Peyer's patch (tissue), 4 donors: ENCODE measurements at regions not wholly inside any gene's neighbourhood (a gene's known extent, or its start where the extent isn't known, plus 50 kb on each side); places are given as distances from the start of the nearest gene placed in this dataset.

Experiments
- CTCF ChIP-seq, 6 experiments: fragments of 450-650 bp in 4 of 6; fragments of 200-600 bp in 2 of 6; sonication (generic) in 1 of 6; IDR thresholded peaks; one replicate each; pipeline ENCODE4 v1.5.1; 2017 to 2019; ENCODE audit warnings: antibody characterized with exemption in 6 of 6, mild to moderate bottlenecking in 3 of 6, moderate library complexity in 1 of 6
- POLR2A ChIP-seq, 2 donors: fragments of 450-650 bp; IDR thresholded peaks; one replicate each; pipeline ENCODE4 v1.5.1; 2017; ENCODE audit warnings: antibody characterized with exemption in 2 of 2, mild to moderate bottlenecking in 2 of 2, moderate library complexity in 2 of 2

- TF ChIP-seq CTCF (IDR thresholded peaks at IDR 0.05) (no peak), POLR2A (IDR thresholded peaks at IDR 0.05) (no peak)
Observed at GRCh38 chr11:131199015-131199280, 171.5 kb upstream of the NTM start.
